ENCODE measurements at regions not wholly inside any gene's neighbourhood (a gene's known extent, or its start where the extent isn't known, plus 50 kb on each side); places are given as distances from the start of the nearest gene placed in this dataset.

GRCh38 chr21:28729887-28730286, 262.8 kb downstream of the LTN1 start:
- Histone ChIP-seq H3K9ac (ENCODE audit: low read depth in 1 of 3, low read length in 3 of 3) (no peak overlapping the region), H3K4me1 (ENCODE audit: control insufficient read depth in 3 of 3, insufficient read depth in 3 of 3, low read length in 3 of 3) (peaks cover 0 to 3% (median 0%) of the 10 kb centered on the region in 3 donors), H3K27me3 (ENCODE audit: control insufficient read depth in 3 of 3, insufficient read depth in 3 of 3, low read length in 3 of 3) (no peaks in the 10 kb centered on the region), H3K4me3 (ENCODE audit: low read length in 3 of 3) (no peak overlapping the region), H3K27ac (ENCODE audit: low read depth, low read length) (no peak overlapping the region), H3K36me3 (ENCODE audit: control insufficient read depth in 3 of 3, insufficient read depth in 3 of 3, low read length in 3 of 3) (no peaks in the 10 kb centered on the region), H3K9me3 (ENCODE audit: control insufficient read depth in 3 of 3, low read length in 3 of 3) (no peaks in the 10 kb centered on the region)

- no peak overlapping the region for H3K27ac ChIP-seq (ENCODE audit: low read depth, low read length)
- no peak overlapping the region for H3K9ac ChIP-seq (ENCODE audit: low read depth in 1 of 3, low read length in 3 of 3)
- no peaks in the 10 kb centered on the region for H3K27me3 ChIP-seq (ENCODE audit: control insufficient read depth in 3 of 3, insufficient read depth in 3 of 3, low read length in 3 of 3)
- H3K36me3 ChIP-seq (ENCODE audit: control insufficient read depth in 3 of 3, insufficient read depth in 3 of 3, low read length in 3 of 3): no peaks in the 10 kb centered on the region
- H3K4me3 ChIP-seq (ENCODE audit: low read length in 3 of 3): no peak overlapping the region
- no peaks in the 10 kb centered on the region for H3K9me3 ChIP-seq (ENCODE audit: control insufficient read depth in 3 of 3, low read length in 3 of 3)
- H3K4me1 ChIP-seq (ENCODE audit: control insufficient read depth in 3 of 3, insufficient read depth in 3 of 3, low read length in 3 of 3): peaks cover 0 to 3% (median 0%) of the 10 kb centered on the region in 3 donors
These were observed 264.9 kb downstream of the LTN1 start for GRCh38 chr21:28727809-28728208.

GRCh38 chr21:28725396-28725795, 267.3 kb downstream of the LTN1 start:
- Histone ChIP-seq H3K36me3 (ENCODE audit: control insufficient read depth in 3 of 3, insufficient read depth in 3 of 3, low read length in 3 of 3) (no peaks in the 10 kb centered on the region), H3K27me3 (ENCODE audit: control insufficient read depth in 3 of 3, insufficient read depth in 3 of 3, low read length in 3 of 3) (no peaks in the 10 kb centered on the region), H3K4me1 (ENCODE audit: control insufficient read depth in 3 of 3, insufficient read depth in 3 of 3, low read length in 3 of 3) (peaks cover 0 to 3% (median 0%) of the 10 kb centered on the region in 3 donors), H3K9me3 (ENCODE audit: control insufficient read depth in 3 of 3, low read length in 3 of 3) (no peaks in the 10 kb centered on the region), H3K9ac (ENCODE audit: low read depth in 1 of 3, low read length in 3 of 3) (no peak overlapping the region), H3K27ac (ENCODE audit: low read depth, low read length) (no peak overlapping the region), H3K4me3 (ENCODE audit: low read length in 3 of 3) (no peak overlapping the region)

GRCh38 chr21:28723646-28724045, 269.0 kb downstream of the LTN1 start:
- Histone ChIP-seq H3K27ac (ENCODE audit: low read depth, low read length) (no peak overlapping the region), H3K4me1 (ENCODE audit: control insufficient read depth in 3 of 3, insufficient read depth in 3 of 3, low read length in 3 of 3) (peaks cover 0 to 3% (median 0%) of the 10 kb centered on the region in 3 donors), H3K27me3 (ENCODE audit: control insufficient read depth in 3 of 3, insufficient read depth in 3 of 3, low read length in 3 of 3) (no peaks in the 10 kb centered on the region), H3K4me3 (ENCODE audit: low read length in 3 of 3) (no peak overlapping the region), H3K36me3 (ENCODE audit: control insufficient read depth in 3 of 3, insufficient read depth in 3 of 3, low read length in 3 of 3) (no peaks in the 10 kb centered on the region), H3K9ac (ENCODE audit: low read depth in 1 of 3, low read length in 3 of 3) (no peak overlapping the region), H3K9me3 (ENCODE audit: control insufficient read depth in 3 of 3, low read length in 3 of 3) (no peaks in the 10 kb centered on the region)

- H3K4me1 ChIP-seq (ENCODE audit: control insufficient read depth in 3 of 3, insufficient read depth in 3 of 3, low read length in 3 of 3): no peaks in the 10 kb centered on the region
- no peaks in the 10 kb centered on the region for H3K27me3 ChIP-seq (ENCODE audit: control insufficient read depth in 3 of 3, insufficient read depth in 3 of 3, low read length in 3 of 3)
- no peak overlapping the region for H3K9ac ChIP-seq (ENCODE audit: low read depth in 1 of 3, low read length in 3 of 3)
- H3K9me3 ChIP-seq (ENCODE audit: control insufficient read depth in 3 of 3, low read length in 3 of 3): no peaks in the 10 kb centered on the region
- H3K27ac ChIP-seq (ENCODE audit: low read depth, low read length): no peak overlapping the region
- no peak overlapping the region for H3K4me3 ChIP-seq (ENCODE audit: low read length in 3 of 3)
- no peaks in the 10 kb centered on the region for H3K36me3 ChIP-seq (ENCODE audit: control insufficient read depth in 3 of 3, insufficient read depth in 3 of 3, low read length in 3 of 3)
These were observed 273.0 kb downstream of the LTN1 start for GRCh38 chr21:28719723-28720122.

- H3K4me1 ChIP-seq (ENCODE audit: control insufficient read depth in 3 of 3, insufficient read depth in 3 of 3, low read length in 3 of 3): no peaks in the 10 kb centered on the region
- H3K27ac ChIP-seq (ENCODE audit: low read depth, low read length): no peak overlapping the region
- H3K36me3 ChIP-seq (ENCODE audit: control insufficient read depth in 3 of 3, insufficient read depth in 3 of 3, low read length in 3 of 3): no peaks in the 10 kb centered on the region
- no peaks in the 10 kb centered on the region for H3K9me3 ChIP-seq (ENCODE audit: control insufficient read depth in 3 of 3, low read length in 3 of 3)
- H3K9ac ChIP-seq (ENCODE audit: low read depth in 1 of 3, low read length in 3 of 3): no peak overlapping the region
- no peaks in the 10 kb centered on the region for H3K27me3 ChIP-seq (ENCODE audit: control insufficient read depth in 3 of 3, insufficient read depth in 3 of 3, low read length in 3 of 3)
- no peak overlapping the region for H3K4me3 ChIP-seq (ENCODE audit: low read length in 3 of 3)
These were observed 277.8 kb downstream of the LTN1 start for GRCh38 chr21:28714777-28715464.

GRCh38 chr21:28712411-28712810, 280.3 kb downstream of the LTN1 start:
- no peaks in the 10 kb centered on the region for H3K27me3 ChIP-seq (ENCODE audit: control insufficient read depth in 3 of 3, insufficient read depth in 3 of 3, low read length in 3 of 3)
- H3K36me3 ChIP-seq (ENCODE audit: control insufficient read depth in 3 of 3, insufficient read depth in 3 of 3, low read length in 3 of 3): no peaks in the 10 kb centered on the region
- H3K27ac ChIP-seq (ENCODE audit: low read depth, low read length): no peak overlapping the region
- H3K9me3 ChIP-seq (ENCODE audit: control insufficient read depth in 3 of 3, low read length in 3 of 3): no peaks in the 10 kb centered on the region
- H3K4me1 ChIP-seq (ENCODE audit: control insufficient read depth in 3 of 3, insufficient read depth in 3 of 3, low read length in 3 of 3): no peaks in the 10 kb centered on the region
- no peak overlapping the region for H3K9ac ChIP-seq (ENCODE audit: low read depth in 1 of 3, low read length in 3 of 3)
- H3K4me3 ChIP-seq (ENCODE audit: low read length in 3 of 3): no peak overlapping the region

- no peaks in the 10 kb centered on the region for H3K27me3 ChIP-seq (ENCODE audit: control insufficient read depth in 3 of 3, insufficient read depth in 3 of 3, low read length in 3 of 3)
- no peak overlapping the region for H3K4me3 ChIP-seq (ENCODE audit: low read length in 3 of 3)
- H3K4me1 ChIP-seq (ENCODE audit: control insufficient read depth in 3 of 3, insufficient read depth in 3 of 3, low read length in 3 of 3): peaks cover 0 to 5% (median 3%) of the 10 kb centered on the region in 3 donors
- H3K27ac ChIP-seq (ENCODE audit: low read depth, low read length): no peak overlapping the region
- no peak overlapping the region for H3K9ac ChIP-seq (ENCODE audit: low read depth in 1 of 3, low read length in 3 of 3)
- H3K36me3 ChIP-seq (ENCODE audit: control insufficient read depth in 3 of 3, insufficient read depth in 3 of 3, low read length in 3 of 3): no peaks in the 10 kb centered on the region
- H3K9me3 ChIP-seq (ENCODE audit: control insufficient read depth in 3 of 3, low read length in 3 of 3): no peaks in the 10 kb centered on the region
These were observed 287.1 kb downstream of the LTN1 start for GRCh38 chr21:28705616-28706015.

GRCh38 chr21:28704746-28705145, 287.9 kb downstream of the LTN1 start:
- Histone ChIP-seq H3K4me1 (ENCODE audit: control insufficient read depth in 3 of 3, insufficient read depth in 3 of 3, low read length in 3 of 3) (peaks cover 0 to 6% (median 5%) of the 10 kb centered on the region in 3 donors), H3K27ac (ENCODE audit: low read depth, low read length) (no peak overlapping the region)

GRCh38 chr21:28703861-28704260, 288.8 kb downstream of the LTN1 start:
- Histone ChIP-seq H3K27me3 (ENCODE audit: control insufficient read depth in 3 of 3, insufficient read depth in 3 of 3, low read length in 3 of 3) (no peaks in the 10 kb centered on the region), H3K4me1 (ENCODE audit: control insufficient read depth in 3 of 3, insufficient read depth in 3 of 3, low read length in 3 of 3) (peaks cover 0 to 11% (median 5%) of the 10 kb centered on the region in 3 donors), H3K4me3 (ENCODE audit: low read length in 3 of 3) (no peak overlapping the region), H3K9me3 (ENCODE audit: control insufficient read depth in 3 of 3, low read length in 3 of 3) (no peaks in the 10 kb centered on the region), H3K9ac (ENCODE audit: low read depth in 1 of 3, low read length in 3 of 3) (no peak overlapping the region), H3K27ac (ENCODE audit: low read depth, low read length) (no peak overlapping the region), H3K36me3 (ENCODE audit: control insufficient read depth in 3 of 3, insufficient read depth in 3 of 3, low read length in 3 of 3) (no peaks in the 10 kb centered on the region)

More at GRCh38 chr21:28704746-28705145, 287.9 kb downstream of the LTN1 start:
- Histone ChIP-seq H3K36me3 (ENCODE audit: control insufficient read depth in 3 of 3, insufficient read depth in 3 of 3, low read length in 3 of 3) (no peaks in the 10 kb centered on the region), H3K27me3 (ENCODE audit: control insufficient read depth in 3 of 3, insufficient read depth in 3 of 3, low read length in 3 of 3) (no peaks in the 10 kb centered on the region), H3K9ac (ENCODE audit: low read depth in 1 of 3, low read length in 3 of 3) (no peak overlapping the region), H3K4me3 (ENCODE audit: low read length in 3 of 3) (no peak overlapping the region), H3K9me3 (ENCODE audit: control insufficient read depth in 3 of 3, low read length in 3 of 3) (no peaks in the 10 kb centered on the region)

Measured in skeletal muscle tissue (tissue), 3 donors.